Endothelial cell of umbilical vein (primary cell): ENCODE measurements at regions not wholly inside any gene's neighbourhood (a gene's known extent, or its start where the extent isn't known, plus 50 kb on each side); places are given as distances from the start of the nearest gene placed in this dataset.

Experiments
- BruUV-seq: library from RNA; stranded (reverse); fragments of 400-500 nt; replicated peaks from 2 replicates; lab custom pipeline; 2021; lab: Mats Ljungman, UMichigan
- CTCF ChIA-PET: fragments of 300-600, 350-600 bp; sonication (Branson Sonifier 250); formaldehyde crosslinking; loops from one replicate; lab custom pipeline; 2021; ENCODE audit warnings: antibody characterized with exemption, inconsistent platforms; lab: Charles Lee
- POLR2A ChIA-PET: fragments of 300-600, 350-600 bp; sonication (Branson Sonifier 250); formaldehyde crosslinking; loops from one replicate; lab custom pipeline; 2021; ENCODE audit warnings: antibody characterized with exemption, inconsistent platforms; lab: Charles Lee
- DNase-seq: peaks from one replicate; pipeline ENCODE4 v3.0.0-alpha.2; 2011; ENCODE audit warnings: low read depth, low spot score
- FAIRE-seq: peaks from 2 replicates; lab custom pipeline; 2011; peaks lifted over from hg19 to GRCh38; lab: Jason Lieb, UNC
- H2AFZ ChIP-seq: 2 replicates; pipeline ENCODE4 v1.6.0; 2012; ENCODE audit warnings: low read depth, low read length, control low read depth, inconsistent platforms
- H3K27ac ChIP-seq: 2 replicates; pipeline ENCODE4 v1.5.1; 2011; ENCODE audit warnings: low read depth, mild to moderate bottlenecking, control low read depth, low read length, moderate library complexity; ENCODE audit not compliant: insufficient read depth
- H3K27me3 ChIP-seq, 2 experiments: 2 replicates each; pipeline versions ENCODE4 v1.6.0 to v1.6.1; 2011; ENCODE audit warnings: low read length in 2 of 2, mixed read lengths in 1 of 2; ENCODE audit not compliant: control insufficient read depth in 2 of 2, insufficient read depth in 2 of 2
- H3K36me3 ChIP-seq, 2 experiments: 2 replicates in 1 of 2; 3 replicates in 1 of 2; pipeline ENCODE4 v1.5.1; 2011; ENCODE audit warnings: low read length in 2 of 2, mild to moderate bottlenecking in 1 of 2, moderate library complexity in 1 of 2; ENCODE audit not compliant: control insufficient read depth in 2 of 2, insufficient read depth in 2 of 2; ENCODE audit errors: extremely low read depth in 1 of 2
- H3K4me1 ChIP-seq: 3 replicates; pipeline ENCODE4 v1.5.1; 2011; ENCODE audit warnings: mild to moderate bottlenecking, low read length; ENCODE audit not compliant: control insufficient read depth, insufficient read depth; ENCODE audit errors: extremely low read depth
- H3K4me2 ChIP-seq: 2 replicates; pipeline ENCODE4 v1.6.1; 2011; ENCODE audit warnings: low read length, control low read depth, mixed read lengths; ENCODE audit not compliant: insufficient read depth
- H3K4me3 ChIP-seq, 3 experiments: fragments of 200-600 bp in 1 of 3; sonication (generic), shearing (Covaris generic) in 1 of 3; replicated peaks in 1 of 3; 2 replicates each; pipeline ENCODE4 v1.5.1; 2011 to 2016; ENCODE audit warnings: control low read depth in 3 of 3, low read length in 3 of 3, mild to moderate bottlenecking in 2 of 3, inconsistent platforms in 1 of 3, low read depth in 1 of 3, moderate library complexity in 1 of 3; ENCODE audit not compliant: insufficient read depth in 1 of 3
- H3K79me2 ChIP-seq: 2 replicates; pipeline ENCODE4 v1.6.0; 2012; ENCODE audit warnings: low read length, inconsistent platforms; ENCODE audit not compliant: control insufficient read depth, insufficient read depth
- H3K9ac ChIP-seq: replicated peaks from 2 replicates; pipeline ENCODE3; 2011; ENCODE audit warnings: low read length, control low read depth; ENCODE audit not compliant: insufficient read depth; ENCODE audit errors: extremely low read depth
- H3K9me1 ChIP-seq: replicated peaks from 3 replicates; pipeline ENCODE4 v1.6.0; 2011; ENCODE audit warnings: mild to moderate bottlenecking, low read length; ENCODE audit not compliant: control insufficient read depth, insufficient read depth; ENCODE audit errors: extremely low read depth
- H3K9me3 ChIP-seq: replicated peaks from 2 replicates; pipeline ENCODE4 v1.5.1; 2012; ENCODE audit warnings: low read length, inconsistent platforms; ENCODE audit not compliant: control insufficient read depth, insufficient read depth
- H4K20me1 ChIP-seq: replicated peaks from 2 replicates; pipeline ENCODE3; 2011; ENCODE audit warnings: mild to moderate bottlenecking, low read length; ENCODE audit not compliant: control insufficient read depth, insufficient read depth; ENCODE audit errors: extremely low read depth
- EZH2 ChIP-seq: IDR thresholded peaks from 2 replicates; pipeline ENCODE4 v1.6.1; 2012; ENCODE audit warnings: borderline replicate concordance, low read depth, mild to moderate bottlenecking, moderate library complexity, low read length, inconsistent platforms; ENCODE audit not compliant: severe bottlenecking
- FOS ChIP-seq: IDR thresholded peaks from 2 replicates; pipeline ENCODE4 v1.6.1; 2011; ENCODE audit warnings: mild to moderate bottlenecking, low read length, moderate library complexity, borderline replicate concordance; ENCODE audit not compliant: insufficient read depth
- GATA2 ChIP-seq: IDR thresholded peaks from 2 replicates; pipeline ENCODE4 v1.7.0; 2011; ENCODE audit warnings: low read depth, mild to moderate bottlenecking, moderate library complexity, mixed read lengths, low read length; ENCODE audit not compliant: insufficient read length, insufficient read depth
- JUN ChIP-seq: IDR thresholded peaks from 2 replicates; pipeline ENCODE4 v1.6.1; 2011; ENCODE audit warnings: borderline replicate concordance, low read depth; ENCODE audit not compliant: insufficient read length, insufficient read depth
- MYC ChIP-seq: IDR thresholded peaks from one replicate; pipeline ENCODE4 v1.6.1; 2011; ENCODE audit warnings: mild to moderate bottlenecking, low read depth, low read length
- POLR2A ChIP-seq: IDR thresholded peaks from 2 replicates; pipeline ENCODE4 v1.6.1; 2012; ENCODE audit warnings: low read depth, mild to moderate bottlenecking, control low read depth, low read length
- POLR2AphosphoS5 ChIP-seq: IDR thresholded peaks from 2 replicates; pipeline ENCODE4 v1.6.1; 2012; ENCODE audit warnings: low read depth, mild to moderate bottlenecking, control low read depth, low read length, moderate library complexity; ENCODE audit not compliant: insufficient read depth
- dilution Hi-C: fragments of 300-500 bp; cut with MboI; formaldehyde crosslinking; loops from one replicate; pipeline ENCODE4 v1.15.0; 2019; ENCODE audit warnings: low sequenced_read_pairs; ENCODE audit not compliant: extremely low pct_ligation_motif_present
- intact Hi-C: fragments of 100-400 bp; cut with micrococcal nuclease; formaldehyde crosslinking; loops from one replicate; pipeline ENCODE4 v1.10.0; 2022
- TF ChIP-seq, protein P1 (sequence below): IDR thresholded peaks from 2 replicates; pipeline ENCODE4 v1.6.1; 2011; ENCODE audit not compliant: insufficient read depth, insufficient read length
- TF ChIP-seq, protein P2 (sequence below), 2 donors: IDR thresholded peaks; 1 replicate in 1 of 2; 2 replicates in 1 of 2; pipeline ENCODE4 v1.5.1; 2011; ENCODE audit warnings: low read length in 2 of 2, mild to moderate bottlenecking in 2 of 2, moderate library complexity in 2 of 2, control low read depth in 1 of 2, inconsistent platforms in 1 of 2, low read depth in 1 of 2; ENCODE audit not compliant: insufficient read depth in 1 of 2; ENCODE audit errors: extremely low read depth in 1 of 2

DNA sequence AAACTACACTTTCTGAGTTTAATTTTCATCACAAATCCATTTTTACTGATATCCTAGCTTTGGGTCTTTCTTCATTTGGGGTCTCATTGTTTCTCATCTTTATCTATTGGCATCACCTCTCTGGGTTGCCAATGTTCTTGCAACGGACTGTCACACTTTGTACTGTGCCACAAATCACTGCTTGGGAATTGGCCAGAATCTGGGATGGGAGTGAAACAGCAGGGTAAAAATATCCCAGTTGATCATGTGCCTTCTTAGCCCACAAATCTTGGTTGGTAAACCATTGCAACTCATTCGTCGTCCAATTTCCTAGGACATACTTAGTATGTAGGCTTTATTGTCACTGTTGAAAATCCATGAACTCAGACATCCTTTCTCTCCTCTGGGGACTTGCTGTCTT lies 698.5 kb downstream of the OTOL1 start:
- Histone ChIP-seq H3K79me2 (no peaks in the 10 kb centered on the region), H3K4me1 (no peaks in the 10 kb centered on the region), H3K4me3 (no peak overlapping the region), H3K27me3 (no peaks in the 10 kb centered on the region), H2AFZ (no peak overlapping the region), H3K9me3 (peaks cover 2% of the 10 kb centered on the region), H3K27ac (no peak overlapping the region), H3K36me3 (no peaks in the 10 kb centered on the region), H3K4me2 (no peak overlapping the region), H3K9ac (no peak overlapping the region), H4K20me1 (no peaks in the 10 kb centered on the region), H3K9me1 (no peaks in the 10 kb centered on the region)
- ChIA-PET POLR2A (no interaction called here), CTCF (no interaction called here)
- dilution Hi-C loops = no loop called here
- intact Hi-C loops = no loop called here
- DNase-seq (no peak), FAIRE-seq (no peak)
- TF ChIP-seq POLR2AphosphoS5 (no peak), POLR2A (no peak), GATA2 (no peak), EZH2 (no peak), MYC (no peak), JUN (no peak), FOS (no peak)
- TF ChIP-seq, protein P1, sequence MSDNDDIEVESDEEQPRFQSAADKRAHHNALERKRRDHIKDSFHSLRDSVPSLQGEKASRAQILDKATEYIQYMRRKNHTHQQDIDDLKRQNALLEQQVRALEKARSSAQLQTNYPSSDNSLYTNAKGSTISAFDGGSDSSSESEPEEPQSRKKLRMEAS = no peak
- TF ChIP-seq, protein P2, sequence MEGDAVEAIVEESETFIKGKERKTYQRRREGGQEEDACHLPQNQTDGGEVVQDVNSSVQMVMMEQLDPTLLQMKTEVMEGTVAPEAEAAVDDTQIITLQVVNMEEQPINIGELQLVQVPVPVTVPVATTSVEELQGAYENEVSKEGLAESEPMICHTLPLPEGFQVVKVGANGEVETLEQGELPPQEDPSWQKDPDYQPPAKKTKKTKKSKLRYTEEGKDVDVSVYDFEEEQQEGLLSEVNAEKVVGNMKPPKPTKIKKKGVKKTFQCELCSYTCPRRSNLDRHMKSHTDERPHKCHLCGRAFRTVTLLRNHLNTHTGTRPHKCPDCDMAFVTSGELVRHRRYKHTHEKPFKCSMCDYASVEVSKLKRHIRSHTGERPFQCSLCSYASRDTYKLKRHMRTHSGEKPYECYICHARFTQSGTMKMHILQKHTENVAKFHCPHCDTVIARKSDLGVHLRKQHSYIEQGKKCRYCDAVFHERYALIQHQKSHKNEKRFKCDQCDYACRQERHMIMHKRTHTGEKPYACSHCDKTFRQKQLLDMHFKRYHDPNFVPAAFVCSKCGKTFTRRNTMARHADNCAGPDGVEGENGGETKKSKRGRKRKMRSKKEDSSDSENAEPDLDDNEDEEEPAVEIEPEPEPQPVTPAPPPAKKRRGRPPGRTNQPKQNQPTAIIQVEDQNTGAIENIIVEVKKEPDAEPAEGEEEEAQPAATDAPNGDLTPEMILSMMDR (IDR thresholded peaks at IDR 0.05; ENCODE audit: extremely low read depth in 1 of 2, insufficient read depth in 1 of 2, low read depth in 1 of 2, low read length in 2 of 2) = no peak
- no TSS peak for BruUV-seq
